ENCODE measurements at regions not wholly inside any gene's neighbourhood (a gene's known extent, or its start where the extent isn't known, plus 50 kb on each side); places are given as distances from the start of the nearest gene placed in this dataset.

DNA sequence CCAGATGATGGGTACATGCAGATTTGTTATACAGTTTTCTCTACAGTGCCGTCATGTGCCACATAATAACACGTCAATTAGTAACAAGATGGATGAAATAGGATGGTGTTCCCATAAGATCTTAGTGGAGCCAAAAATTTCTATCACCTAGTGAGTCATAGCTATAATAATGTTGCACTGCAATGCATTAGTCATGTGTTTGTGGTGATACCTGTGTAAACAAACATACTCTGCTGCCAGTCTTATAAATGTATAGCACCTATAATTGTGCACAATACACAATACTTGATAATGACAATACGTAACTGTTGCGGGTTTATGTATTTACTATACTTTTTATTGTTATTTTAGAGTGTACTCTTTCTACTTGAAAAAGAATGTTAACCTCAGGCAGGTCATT lies 865.4 kb downstream of the MAT2B start:
- TF ChIP-seq POLR2A (IDR thresholded peaks at IDR 0.05; ENCODE audit: low read length) (no peak), GATA1 (IDR thresholded peaks at IDR 0.05; ENCODE audit: low read depth, low read length) (no peak)
